GM18498 (cell line): ENCODE measurements at regions not wholly inside any gene's neighbourhood (a gene's known extent, or its start where the extent isn't known, plus 50 kb on each side); places are given as distances from the start of the nearest gene placed in this dataset.

Source experiments
- ATAC-seq: cut with Tn5 transposase; IDR thresholded peaks from one replicate; pipeline ENCODE4 v1.9.1; 2021; ENCODE audit warnings: mild to moderate bottlenecking, moderate library complexity; ENCODE audit not compliant: unreplicated experiment

GRCh38 chr18:73861771-73862170 is 285.9 kb downstream of the FBXO15 start:
- no peak for ATAC-seq

GRCh38 chr18:73859837-73860397 is 287.7 kb downstream of the FBXO15 start:
- ATAC-seq, result no peak

GRCh38 chr18:73852789-73853549 is 294.7 kb downstream of the FBXO15 start:
- no peak for ATAC-seq

GRCh38 chr18:73850782-73851181 is 296.9 kb downstream of the FBXO15 start:
- no peak for ATAC-seq

GRCh38 chr18:73848656-73849055 is 299.0 kb downstream of the FBXO15 start:
- no peak for ATAC-seq

- ATAC-seq, result no peak
Measured at GRCh38 chr18:73843455-73843854, 304.2 kb downstream of the FBXO15 start.

GRCh38 chr18:73842795-73843394 is 304.7 kb downstream of the FBXO15 start:
- peak; percentile 83 for ATAC-seq

GRCh38 chr18:73841661-73842060 is 306.0 kb downstream of the FBXO15 start:
- no peak for ATAC-seq

- ATAC-seq, result no peak
Measured at GRCh38 chr18:73840319-73840945, 307.2 kb downstream of the FBXO15 start.

- no peak for ATAC-seq
Measured at GRCh38 chr18:73839441-73839840, 308.2 kb downstream of the FBXO15 start.

- ATAC-seq, result no peak
Measured at GRCh38 chr18:73838107-73838506, 309.5 kb downstream of the FBXO15 start.

GRCh38 chr18:73835656-73836364 is 311.8 kb downstream of the FBXO15 start:
- ATAC-seq, result no peak

- no peak for ATAC-seq
Measured at GRCh38 chr18:73835039-73835438, 312.6 kb downstream of the FBXO15 start.

GRCh38 chr18:73831688-73832087 is 315.9 kb downstream of the FBXO15 start:
- ATAC-seq, result no peak

- no peak for ATAC-seq
Measured at GRCh38 chr18:73829146-73829545, 318.5 kb downstream of the FBXO15 start.

- no peak for ATAC-seq
Measured at GRCh38 chr18:73827801-73828200, 319.8 kb downstream of the FBXO15 start.

- ATAC-seq, result no peak
Measured at GRCh38 chr18:73826098-73826497, 321.5 kb downstream of the FBXO15 start.

- no peak for ATAC-seq
Measured at GRCh38 chr18:73824671-73825070, 323.0 kb downstream of the FBXO15 start.

GRCh38 chr18:73812423-73812822 is 335.2 kb downstream of the FBXO15 start:
- no peak for ATAC-seq

GRCh38 chr18:73807551-73808192 is 340.0 kb downstream of the FBXO15 start:
- ATAC-seq, result no peak

- no peak for ATAC-seq
Measured at GRCh38 chr18:73805991-73806390, 341.6 kb downstream of the FBXO15 start.
